Adrenal gland (tissue), 5 donors: ENCODE measurements at regions not wholly inside any gene's neighbourhood (a gene's known extent, or its start where the extent isn't known, plus 50 kb on each side); places are given as distances from the start of the nearest gene placed in this dataset.

Experiments
- POLR2A ChIP-seq, 2 donors: fragments of 450-650 bp; IDR thresholded peaks; one replicate each; pipeline ENCODE4 v1.6.1; 2017; ENCODE audit warnings: antibody characterized with exemption in 2 of 2, mild to moderate bottlenecking in 2 of 2, moderate library complexity in 1 of 2
- TF ChIP-seq, protein P1 (sequence below), 6 experiments: fragments of 450-650 bp in 4 of 6; fragments of 200-600 bp in 2 of 6; sonication (generic) in 1 of 6; IDR thresholded peaks; 1 replicate in 5 of 6; 2 replicates in 1 of 6; pipeline versions ENCODE4 v1.5.1 to v1.8.0; 2016 to 2021; ENCODE audit warnings: antibody characterized with exemption in 6 of 6, mild to moderate bottlenecking in 2 of 6, moderate library complexity in 1 of 6
- donor health status: DM: no; HTN: no; CAD: no.

DNA sequence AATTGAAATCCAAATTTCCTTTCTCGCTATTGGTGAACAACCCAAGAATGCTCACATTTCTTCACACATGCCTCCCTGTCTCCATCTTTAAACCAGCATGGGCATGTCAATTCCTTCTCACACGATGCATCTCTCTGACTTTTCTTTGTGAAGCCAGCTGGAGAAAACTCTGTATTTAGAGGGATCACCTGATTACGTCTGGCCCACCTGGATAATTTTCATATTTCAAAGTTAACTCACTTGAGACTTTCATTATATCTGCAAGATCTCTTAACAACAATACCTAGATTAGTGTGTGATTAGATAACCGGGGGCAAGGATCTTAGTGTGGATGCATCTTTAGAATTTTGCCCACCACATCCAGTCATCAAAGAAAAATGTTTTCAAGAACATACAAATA is 164.0 kb downstream of the TMEM47 start:
- TF ChIP-seq, protein P1, sequence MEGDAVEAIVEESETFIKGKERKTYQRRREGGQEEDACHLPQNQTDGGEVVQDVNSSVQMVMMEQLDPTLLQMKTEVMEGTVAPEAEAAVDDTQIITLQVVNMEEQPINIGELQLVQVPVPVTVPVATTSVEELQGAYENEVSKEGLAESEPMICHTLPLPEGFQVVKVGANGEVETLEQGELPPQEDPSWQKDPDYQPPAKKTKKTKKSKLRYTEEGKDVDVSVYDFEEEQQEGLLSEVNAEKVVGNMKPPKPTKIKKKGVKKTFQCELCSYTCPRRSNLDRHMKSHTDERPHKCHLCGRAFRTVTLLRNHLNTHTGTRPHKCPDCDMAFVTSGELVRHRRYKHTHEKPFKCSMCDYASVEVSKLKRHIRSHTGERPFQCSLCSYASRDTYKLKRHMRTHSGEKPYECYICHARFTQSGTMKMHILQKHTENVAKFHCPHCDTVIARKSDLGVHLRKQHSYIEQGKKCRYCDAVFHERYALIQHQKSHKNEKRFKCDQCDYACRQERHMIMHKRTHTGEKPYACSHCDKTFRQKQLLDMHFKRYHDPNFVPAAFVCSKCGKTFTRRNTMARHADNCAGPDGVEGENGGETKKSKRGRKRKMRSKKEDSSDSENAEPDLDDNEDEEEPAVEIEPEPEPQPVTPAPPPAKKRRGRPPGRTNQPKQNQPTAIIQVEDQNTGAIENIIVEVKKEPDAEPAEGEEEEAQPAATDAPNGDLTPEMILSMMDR (IDR thresholded peaks at IDR 0.05), result no peak
- TF ChIP-seq POLR2A (IDR thresholded peaks at IDR 0.05), result no peak
